Caco-2 (cell line): ENCODE measurements at regions not wholly inside any gene's neighbourhood (a gene's known extent, or its start where the extent isn't known, plus 50 kb on each side); places are given as distances from the start of the nearest gene placed in this dataset.

ENCODE experiments used
- BruUV-seq: library from RNA; stranded (reverse); fragments of 400-500 nt; replicated peaks from 2 replicates; lab custom pipeline; 2021; lab: Mats Ljungman, UMichigan
- CTCF ChIA-PET: fragments of 300-600 bp; sonication (Branson Sonifier 250); formaldehyde crosslinking; loops from one replicate; lab custom pipeline; 2022; ENCODE audit warnings: antibody characterized with exemption; lab: Charles Lee
- POLR2A ChIA-PET: fragments of 300-600 bp; sonication (Branson Sonifier 250); formaldehyde crosslinking; loops from one replicate; lab custom pipeline; 2022; ENCODE audit warnings: antibody characterized with exemption; lab: Charles Lee
- DNase-seq, 2 experiments: peaks; one replicate each; pipeline versions ENCODE4 v3.0.0 to v3.0.0-alpha.2; 2020 to 2022
- H3K27me3 ChIP-seq: replicated peaks from 2 replicates; pipeline ENCODE4 v1.6.0; 2011; ENCODE audit warnings: low read length; ENCODE audit not compliant: control insufficient read depth, insufficient read depth
- H3K36me3 ChIP-seq: 2 replicates; pipeline ENCODE4 v1.5.1; 2011; ENCODE audit warnings: low read length; ENCODE audit not compliant: control insufficient read depth, insufficient read depth
- H3K4me1 ChIP-seq: fragments of 250-450 bp; sonication (Bioruptor Pico); 2 replicates; pipeline ENCODE4 v1.5.1; 2020; ENCODE audit warnings: mild to moderate bottlenecking
- H3K4me3 ChIP-seq: 2 replicates; pipeline ENCODE4 v1.5.1; 2011; ENCODE audit warnings: low read depth, mild to moderate bottlenecking, control low read depth, low read length
- H3K9me3 ChIP-seq: fragments of 250-450 bp; sonication (Bioruptor Pico); 2 replicates; pipeline ENCODE4 v1.5.1; 2020; ENCODE audit warnings: mild to moderate bottlenecking, moderate library complexity
- H3K27ac Mint-ChIP-seq: one replicate; pipeline ENCODE4 v1.8.0; 2022; ENCODE audit warnings: mixed read lengths; ENCODE audit not compliant: unreplicated experiment
- H3K27me3 Mint-ChIP-seq: one replicate; pipeline ENCODE4 v1.8.0; 2022; ENCODE audit warnings: mixed read lengths; ENCODE audit not compliant: insufficient read depth, unreplicated experiment
- H3K36me3 Mint-ChIP-seq: one replicate; pipeline ENCODE4 v1.8.0; 2022; ENCODE audit warnings: mild to moderate bottlenecking, mixed read lengths; ENCODE audit not compliant: insufficient read depth, unreplicated experiment
- H3K4me1 Mint-ChIP-seq: one replicate; pipeline ENCODE4 v1.8.0; 2022; ENCODE audit warnings: low read depth, mixed read lengths; ENCODE audit not compliant: unreplicated experiment
- H3K4me3 Mint-ChIP-seq: one replicate; pipeline ENCODE4 v1.8.0; 2022; ENCODE audit warnings: mild to moderate bottlenecking, moderate library complexity, mixed read lengths; ENCODE audit not compliant: unreplicated experiment
- H3K9me3 Mint-ChIP-seq: one replicate; pipeline ENCODE4 v1.8.0; 2022; ENCODE audit warnings: mixed read lengths; ENCODE audit not compliant: unreplicated experiment
- CTCF ChIP-seq, 2 experiments: fragments of 200-600 bp in 1 of 2; IDR thresholded peaks; 1 replicate in 1 of 2; 2 replicates in 1 of 2; pipeline versions ENCODE4 v1.5.1 to v1.8.0; 2011 to 2022; ENCODE audit warnings: antibody characterized with exemption in 1 of 2, control low read depth in 1 of 2, inconsistent platforms in 1 of 2, low read depth in 1 of 2, low read length in 1 of 2, mild to moderate bottlenecking in 1 of 2, moderate library complexity in 1 of 2; ENCODE audit not compliant: insufficient read depth in 1 of 2, severe bottlenecking in 1 of 2, unreplicated experiment in 1 of 2
- intact Hi-C: fragments of 100-400 bp; cut with micrococcal nuclease; formaldehyde crosslinking; loops from one replicate; pipeline ENCODE4 v1.10.0; 2022; ENCODE audit not compliant: unreplicated experiment

GRCh38 chr2:39541011-39541930 is 104.2 kb upstream of the MAP4K3 start:
- Mint-ChIP-seq H3K4me1 (peaks cover 6% of the 10 kb centered on the region), H3K9me3 (no peaks in the 10 kb centered on the region), H3K27me3 (no peaks in the 10 kb centered on the region), H3K36me3 (no peaks in the 10 kb centered on the region), H3K4me3 (no peak overlapping the region), H3K27ac (no peak overlapping the region)
- no peaks in the 10 kb centered on the region; the same call in 1 of the 2 replicates for H3K27me3 ChIP-seq
- H3K4me1 ChIP-seq, result no peaks in the 10 kb centered on the region
- no peaks in the 10 kb centered on the region for H3K36me3 ChIP-seq
- intact Hi-C loops, result no loop called here
- CTCF ChIA-PET, result interaction anchor here (0.6 kb wide), 1 partner anchor 315 kb away, joined by 3 read pairs; no protein-coding TSS in a partner anchor
- no peaks in the 10 kb centered on the region for H3K9me3 ChIP-seq
- POLR2A ChIA-PET, result no interaction called here
- no peak for TF ChIP-seq CTCF (IDR thresholded peaks at IDR 0.05; ENCODE audit: insufficient read depth in 1 of 2, low read depth in 1 of 2, low read length in 1 of 2, severe bottlenecking in 1 of 2, unreplicated experiment in 1 of 2)
- BruUV-seq, result no TSS peak
- DNase-seq, result no peak
- no peak overlapping the region for H3K4me3 ChIP-seq

GRCh38 chr2:39542523-39542922 is 105.4 kb upstream of the MAP4K3 start:
- no peak for DNase-seq
- no peak overlapping the region for H3K4me3 ChIP-seq
- no peaks in the 10 kb centered on the region; the same call in 1 of the 2 replicates for H3K27me3 ChIP-seq
- ChIA-PET CTCF (no interaction called here), POLR2A (no interaction called here)
- Mint-ChIP-seq H3K27me3 (no peaks in the 10 kb centered on the region), H3K27ac (no peak overlapping the region), H3K9me3 (no peaks in the 10 kb centered on the region), H3K4me3 (no peak overlapping the region), H3K4me1 (peaks cover 12% of the 10 kb centered on the region), H3K36me3 (no peaks in the 10 kb centered on the region)
- no TSS peak for BruUV-seq
- intact Hi-C loops, result no loop called here
- no peaks in the 10 kb centered on the region for H3K4me1 ChIP-seq
- TF ChIP-seq CTCF (IDR thresholded peaks at IDR 0.05; ENCODE audit: insufficient read depth in 1 of 2, low read depth in 1 of 2, low read length in 1 of 2, severe bottlenecking in 1 of 2, unreplicated experiment in 1 of 2), result no peak
- no peaks in the 10 kb centered on the region for H3K36me3 ChIP-seq
- H3K9me3 ChIP-seq, result no peaks in the 10 kb centered on the region

- no TSS peak for BruUV-seq
- Histone ChIP-seq H3K9me3 (no peaks in the 10 kb centered on the region), H3K36me3 (no peaks in the 10 kb centered on the region), H3K4me3 (no peak overlapping the region), H3K27me3 (no peaks in the 10 kb centered on the region), H3K4me1 (peaks cover 6% of the 10 kb centered on the region)
- intact Hi-C loops, result no loop called here
- H3K27me3 Mint-ChIP-seq, result no peaks in the 10 kb centered on the region
- POLR2A ChIA-PET, result no interaction called here
- no peak overlapping the region for H3K27ac Mint-ChIP-seq
- DNase-seq, result no peak
- TF ChIP-seq CTCF (IDR thresholded peaks at IDR 0.05; ENCODE audit: insufficient read depth in 1 of 2, low read depth in 1 of 2, low read length in 1 of 2, severe bottlenecking in 1 of 2, unreplicated experiment in 1 of 2), result no peak
- H3K36me3 Mint-ChIP-seq, result no peaks in the 10 kb centered on the region
- H3K9me3 Mint-ChIP-seq, result no peaks in the 10 kb centered on the region
- CTCF ChIA-PET, result no interaction called here
- peaks cover 22% of the 10 kb centered on the region for H3K4me1 Mint-ChIP-seq
- H3K4me3 Mint-ChIP-seq, result no peak overlapping the region
Observed at GRCh38 chr2:39545957-39546356, 108.9 kb upstream of the MAP4K3 start.
